Stomach (tissue), 8 donors: ENCODE measurements at regions not wholly inside any gene's neighbourhood (a gene's known extent, or its start where the extent isn't known, plus 50 kb on each side); places are given as distances from the start of the nearest gene placed in this dataset.

Source experiments
- DNase-seq, 2 donors: peaks; one replicate each; pipeline versions ENCODE4 v3.0.0 to v3.0.0-alpha.2; 2013 to 2019
- H3K27ac ChIP-seq, 5 donors: fragments of 200-600 bp in 4 of 5; sonication (generic) in 4 of 5; one replicate each; pipeline ENCODE4 v1.5.1; 2013 to 2019; ENCODE audit warnings: mild to moderate bottlenecking in 1 of 5, moderate library complexity in 1 of 5
- H3K27me3 ChIP-seq, 3 donors: fragments of 200-600 bp; sonication (generic); one replicate each; pipeline ENCODE4 v1.5.1; 2017 to 2019; ENCODE audit warnings: mixed run types in 1 of 3
- H3K36me3 ChIP-seq, 4 donors: fragments of 200-600 bp; sonication (generic); 1 replicate in 3 of 4; 2 replicates in 1 of 4; pipeline ENCODE4 v1.5.1; 2016 to 2019
- H3K4me1 ChIP-seq, 4 donors: fragments of 200-600 bp; sonication (generic); one replicate each; pipeline ENCODE4 v1.5.1; 2016 to 2019
- H3K4me3 ChIP-seq, 4 donors: fragments of 200-600 bp; sonication (generic) in 3 of 4; one replicate each; pipeline ENCODE4 v1.5.1; 2016 to 2019; ENCODE audit warnings: mild to moderate bottlenecking in 1 of 4
- H3K9me3 ChIP-seq, 4 donors: fragments of 200-600 bp; sonication (generic); one replicate each; pipeline ENCODE4 v1.5.1; 2016 to 2019
- EP300 ChIP-seq: sonication (generic); formaldehyde crosslinking; IDR thresholded peaks from one replicate; pipeline ENCODE4 v1.6.1; 2017; ENCODE audit warnings: antibody characterized with exemption
- POLR2A ChIP-seq, 4 donors: fragments of 450-650 bp; IDR thresholded peaks; one replicate each; pipeline ENCODE4 v1.6.1; 2016; ENCODE audit warnings: antibody characterized with exemption in 4 of 4, control low read depth in 2 of 4, mild to moderate bottlenecking in 1 of 4, moderate library complexity in 1 of 4
- POLR2AphosphoS5 ChIP-seq, 3 donors: sonication (generic); formaldehyde crosslinking; IDR thresholded peaks; one replicate each; pipeline ENCODE4 v1.6.1; 2016; ENCODE audit warnings: antibody characterized with exemption in 3 of 3
- WGBS, 5 donors: extraction: QIAGEN DNeasy Blood & Tissue Kit in 3 of 5; methylation state at CpG; one replicate each; pipeline versions ENCODE4 v1.1.5 to v1.1.7; 2013 to 2018; 5-methylcytosine and 5-hydroxymethylcytosine counted together
- intact Hi-C: fragments of 100-400 bp; cut with DNase I; formaldehyde crosslinking; loops from one replicate; pipeline ENCODE4 v1.15.1; 2023; ENCODE audit warnings: low total_unique reads
- TF ChIP-seq, protein P1 (sequence below), 7 experiments: fragments of 450-650 bp in 4 of 7; fragments of 200-600 bp in 3 of 7; sonication (generic) in 3 of 7; IDR thresholded peaks; one replicate each; pipeline ENCODE4 v1.5.1; 2016 to 2019; ENCODE audit warnings: antibody characterized with exemption in 7 of 7, control low read depth in 2 of 7, mild to moderate bottlenecking in 1 of 7
- donor health status: healthy with polysubstance abuse.
- donor health status: Bipolar disorder and iron deficiency.
- donor health status: healthy.

GRCh38 chr11:130609121-130610035 is 160.9 kb downstream of the ADAMTS15 start:
- peak; percentile 21 to 30 (median 30) for TF ChIP-seq POLR2AphosphoS5 (IDR thresholded peaks at IDR 0.05)
- TF ChIP-seq EP300: peak; percentile 6
- no peak for TF ChIP-seq POLR2A (IDR thresholded peaks at IDR 0.05)
- TF ChIP-seq, protein P1, sequence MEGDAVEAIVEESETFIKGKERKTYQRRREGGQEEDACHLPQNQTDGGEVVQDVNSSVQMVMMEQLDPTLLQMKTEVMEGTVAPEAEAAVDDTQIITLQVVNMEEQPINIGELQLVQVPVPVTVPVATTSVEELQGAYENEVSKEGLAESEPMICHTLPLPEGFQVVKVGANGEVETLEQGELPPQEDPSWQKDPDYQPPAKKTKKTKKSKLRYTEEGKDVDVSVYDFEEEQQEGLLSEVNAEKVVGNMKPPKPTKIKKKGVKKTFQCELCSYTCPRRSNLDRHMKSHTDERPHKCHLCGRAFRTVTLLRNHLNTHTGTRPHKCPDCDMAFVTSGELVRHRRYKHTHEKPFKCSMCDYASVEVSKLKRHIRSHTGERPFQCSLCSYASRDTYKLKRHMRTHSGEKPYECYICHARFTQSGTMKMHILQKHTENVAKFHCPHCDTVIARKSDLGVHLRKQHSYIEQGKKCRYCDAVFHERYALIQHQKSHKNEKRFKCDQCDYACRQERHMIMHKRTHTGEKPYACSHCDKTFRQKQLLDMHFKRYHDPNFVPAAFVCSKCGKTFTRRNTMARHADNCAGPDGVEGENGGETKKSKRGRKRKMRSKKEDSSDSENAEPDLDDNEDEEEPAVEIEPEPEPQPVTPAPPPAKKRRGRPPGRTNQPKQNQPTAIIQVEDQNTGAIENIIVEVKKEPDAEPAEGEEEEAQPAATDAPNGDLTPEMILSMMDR (IDR thresholded peaks at IDR 0.05): no peak
- Histone ChIP-seq H3K9me3 (no peaks in the 10 kb centered on the region), H3K27ac (peak overlapping the region; percentile 26 to 80 (median 74)), H3K36me3 (no peaks in the 10 kb centered on the region), H3K27me3 (no peaks in the 10 kb centered on the region), H3K4me3 (no peak overlapping the region), H3K4me1 (peaks cover 0 to 14% (median 7%) of the 10 kb centered on the region in 4 donors)
- DNase-seq: peak in 1 of 2 donors; percentile 57
- intact Hi-C loops: no loop called here
- WGBS, 5 donors: 62 to 75% (median 71%) methylated on average over 14 to 15 of the region's 15 CpGs

DNA sequence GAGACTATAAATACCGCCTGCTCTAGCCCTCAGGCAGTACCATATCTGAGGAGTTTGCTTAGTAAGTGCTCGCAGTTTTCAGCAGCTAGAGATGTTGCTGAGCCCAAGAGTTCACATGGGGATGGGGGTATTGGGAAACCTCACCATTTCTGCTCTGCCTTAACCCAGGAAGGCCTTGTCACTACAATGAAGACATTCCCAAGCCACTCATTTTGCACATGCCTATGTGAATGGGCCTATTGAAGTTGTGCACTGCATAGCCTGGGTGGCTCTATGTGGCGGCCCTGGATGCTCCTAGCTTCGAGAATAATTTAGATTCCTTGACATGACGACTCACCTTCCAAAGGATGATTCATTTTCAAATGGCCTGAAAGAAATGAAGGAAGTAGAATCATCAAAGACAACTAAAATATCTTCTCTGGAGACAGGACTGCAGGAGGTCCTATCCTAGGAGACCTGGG is 163.4 kb downstream of the ADAMTS15 start:
- TF ChIP-seq, protein P1 (IDR thresholded peaks at IDR 0.05): no peak
- TF ChIP-seq POLR2AphosphoS5 (IDR thresholded peaks at IDR 0.05) (no peak), EP300 (no peak), POLR2A (IDR thresholded peaks at IDR 0.05) (no peak)
- no peak for DNase-seq
- Histone ChIP-seq H3K9me3 (no peaks in the 10 kb centered on the region), H3K4me3 (no peak overlapping the region), H3K27me3 (no peaks in the 10 kb centered on the region), H3K27ac (no peak overlapping the region), H3K36me3 (no peaks in the 10 kb centered on the region), H3K4me1 (peaks cover 0 to 14% (median 7%) of the 10 kb centered on the region in 4 donors)
- WGBS, 5 donors: 57 to 90% (median 66%) methylated on average over 5 of the region's 5 CpGs
- intact Hi-C loops: no loop called here

- Histone ChIP-seq H3K27me3 (no peaks in the 10 kb centered on the region), H3K27ac (no peak overlapping the region), H3K4me3 (no peak overlapping the region), H3K36me3 (no peaks in the 10 kb centered on the region), H3K9me3 (no peaks in the 10 kb centered on the region), H3K4me1 (peaks cover 0 to 14% (median 7%) of the 10 kb centered on the region in 4 donors)
- intact Hi-C loops: no loop called here
- 79 to 94% (median 90%) methylated on average over 2 of the region's 2 CpGs for WGBS, 5 donors
- DNase-seq: no peak
- TF ChIP-seq POLR2A (IDR thresholded peaks at IDR 0.05) (no peak), EP300 (no peak), POLR2AphosphoS5 (IDR thresholded peaks at IDR 0.05) (no peak)
- TF ChIP-seq, protein P1 (IDR thresholded peaks at IDR 0.05): no peak
These were observed 163.9 kb downstream of the ADAMTS15 start for GRCh38 chr11:130612291-130612851.

DNA sequence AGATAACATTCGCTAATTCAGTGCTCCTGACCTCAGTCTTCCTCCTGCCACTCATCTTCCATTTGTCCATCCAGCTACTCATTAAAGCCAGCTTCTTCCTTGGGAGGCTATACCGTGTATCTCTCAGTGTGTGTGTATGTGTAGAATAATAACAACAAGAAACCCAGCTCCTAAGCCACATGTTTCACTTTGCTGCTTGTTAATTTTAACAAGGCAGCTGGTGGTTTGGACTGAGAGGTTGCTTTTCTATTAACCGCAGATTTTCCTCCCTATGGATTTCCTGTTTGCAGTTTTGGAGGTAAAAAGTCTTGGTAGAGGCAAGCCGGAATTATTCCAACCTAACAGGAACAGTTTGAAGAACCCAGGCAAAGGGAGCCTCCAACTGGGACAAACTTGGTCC is 165.0 kb downstream of the ADAMTS15 start:
- Histone ChIP-seq H3K27me3 (no peaks in the 10 kb centered on the region), H3K27ac (no peak overlapping the region), H3K4me3 (no peak overlapping the region), H3K9me3 (peaks cover 0 to 3% (median 0%) of the 10 kb centered on the region in 4 donors), H3K4me1 (peaks cover 0 to 14% (median 7%) of the 10 kb centered on the region in 4 donors), H3K36me3 (no peaks in the 10 kb centered on the region)
- intact Hi-C loops: no loop called here
- 81 to 93% (median 88%) methylated on average over 4 of the region's 4 CpGs for WGBS, 5 donors
- no peak for TF ChIP-seq EP300
- TF ChIP-seq, protein P1 (IDR thresholded peaks at IDR 0.05): no peak
- TF ChIP-seq POLR2AphosphoS5 (IDR thresholded peaks at IDR 0.05): no peak
- no peak for TF ChIP-seq POLR2A (IDR thresholded peaks at IDR 0.05)
- no peak for DNase-seq
